Fibroblast of lung (primary cell): ENCODE measurements at regions not wholly inside any gene's neighbourhood (a gene's known extent, or its start where the extent isn't known, plus 50 kb on each side); places are given as distances from the start of the nearest gene placed in this dataset.

ENCODE experiments used
- DNase-seq, 2 donors: peaks; one replicate each; pipeline versions ENCODE4 v3.0.0 to v3.0.0-alpha.2; 2010; ENCODE audit warnings: low read depth in 2 of 2
- H2AFZ ChIP-seq: 2 replicates; pipeline ENCODE4 v1.5.1; 2012; ENCODE audit warnings: low read length, control low read depth, inconsistent platforms
- H3K27ac ChIP-seq: 2 replicates; pipeline ENCODE4 v1.5.1; 2011; ENCODE audit warnings: low read length, control low read depth; ENCODE audit not compliant: insufficient read depth
- H3K27me3 ChIP-seq: 2 replicates; pipeline ENCODE4 v1.5.1; 2011; ENCODE audit warnings: mild to moderate bottlenecking, low read length; ENCODE audit not compliant: control insufficient read depth, insufficient read depth
- H3K36me3 ChIP-seq: 2 replicates; pipeline ENCODE4 v1.5.1; 2011; ENCODE audit warnings: low read length; ENCODE audit not compliant: control insufficient read depth, insufficient read depth
- H3K4me1 ChIP-seq: 2 replicates; pipeline ENCODE4 v1.5.1; 2011; ENCODE audit warnings: low read length; ENCODE audit not compliant: control insufficient read depth, insufficient read depth; ENCODE audit errors: extremely low read depth
- H3K4me2 ChIP-seq: 2 replicates; pipeline ENCODE4 v1.5.1; 2011; ENCODE audit warnings: low read length, control low read depth; ENCODE audit not compliant: insufficient read depth; ENCODE audit errors: extremely low read depth
- H3K4me3 ChIP-seq, 4 experiments: fragments of 200-600 bp in 1 of 4; sonication (generic) in 1 of 4; replicated peaks in 1 of 4; 2 replicates each; pipeline ENCODE4 v1.5.1; 2011 to 2016; ENCODE audit warnings: low read length in 4 of 4, low read depth in 3 of 4, mild to moderate bottlenecking in 3 of 4, control low read depth in 2 of 4, inconsistent platforms in 1 of 4, mixed read lengths in 1 of 4; ENCODE audit not compliant: insufficient read depth in 1 of 4; ENCODE audit errors: control extremely low read depth in 1 of 4
- H3K79me2 ChIP-seq: 2 replicates; pipeline ENCODE4 v1.5.1; 2012; ENCODE audit warnings: mild to moderate bottlenecking, low read length, inconsistent platforms; ENCODE audit not compliant: control insufficient read depth, insufficient read depth
- H3K9ac ChIP-seq: 2 replicates; pipeline ENCODE4 v1.5.1; 2011; ENCODE audit warnings: mild to moderate bottlenecking, low read length, control low read depth; ENCODE audit not compliant: insufficient read depth
- H3K9me3 ChIP-seq: 2 replicates; pipeline ENCODE4 v1.5.1; 2012; ENCODE audit warnings: low read depth, low read length; ENCODE audit not compliant: control insufficient read depth, insufficient read depth
- H4K20me1 ChIP-seq: 2 replicates; pipeline ENCODE4 v1.5.1; 2011; ENCODE audit warnings: low read length; ENCODE audit not compliant: control insufficient read depth, insufficient read depth; ENCODE audit errors: extremely low read depth
- EZH2 ChIP-seq: IDR thresholded peaks from 2 replicates; pipeline ENCODE4 v1.5.1; 2012; ENCODE audit warnings: low read length, control low read depth, mild to moderate bottlenecking; ENCODE audit errors: missing control alignments
- TF ChIP-seq, protein P1 (sequence below), 2 donors: IDR thresholded peaks in 1 of 2; conservative IDR thresholded peaks in 1 of 2; 1 replicate in 1 of 2; 2 replicates in 1 of 2; pipeline ENCODE4 v1.5.1; 2011 to 2012; ENCODE audit warnings: low read length in 2 of 2, control low read depth in 1 of 2, inconsistent platforms in 1 of 2, low read depth in 1 of 2, mild to moderate bottlenecking in 1 of 2

DNA sequence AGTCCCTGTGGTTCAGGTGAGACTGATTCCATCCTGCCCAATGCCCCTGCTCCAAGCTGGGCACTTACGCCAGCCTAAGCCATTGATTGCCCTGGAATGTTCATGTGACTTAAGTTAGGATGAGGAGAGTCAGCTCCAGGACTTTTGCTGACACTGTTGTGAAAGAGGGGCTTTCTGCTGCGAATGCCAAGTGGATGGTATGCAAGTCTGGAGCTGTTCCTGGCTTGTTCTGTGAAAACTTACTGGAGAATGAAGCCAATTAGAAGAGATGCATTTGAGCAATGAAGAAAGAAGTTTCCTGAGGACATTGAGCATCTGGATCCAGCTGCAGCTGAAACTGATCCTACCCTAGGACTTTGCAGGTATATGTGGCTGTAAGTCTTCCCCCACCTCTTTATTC is 61.2 kb upstream of the ZFR start:
- Histone ChIP-seq H3K27ac (peak overlapping the region; percentile 57), H3K4me2 (peak overlapping the region; percentile 78), H4K20me1 (no peaks in the 10 kb centered on the region), H3K4me3 (peak overlapping the region in 2 of 4 experiments; percentile 25 to 37), H3K36me3 (no peaks in the 10 kb centered on the region), H3K4me1 (peaks cover 31% of the 10 kb centered on the region), H2AFZ (no peak overlapping the region), H3K9me3 (no peaks in the 10 kb centered on the region), H3K79me2 (no peaks in the 10 kb centered on the region), H3K27me3 (no peaks in the 10 kb centered on the region), H3K9ac (no peak overlapping the region)
- DNase-seq, result peak; percentile 65 to 88
- TF ChIP-seq EZH2, result no peak
- TF ChIP-seq, protein P1, sequence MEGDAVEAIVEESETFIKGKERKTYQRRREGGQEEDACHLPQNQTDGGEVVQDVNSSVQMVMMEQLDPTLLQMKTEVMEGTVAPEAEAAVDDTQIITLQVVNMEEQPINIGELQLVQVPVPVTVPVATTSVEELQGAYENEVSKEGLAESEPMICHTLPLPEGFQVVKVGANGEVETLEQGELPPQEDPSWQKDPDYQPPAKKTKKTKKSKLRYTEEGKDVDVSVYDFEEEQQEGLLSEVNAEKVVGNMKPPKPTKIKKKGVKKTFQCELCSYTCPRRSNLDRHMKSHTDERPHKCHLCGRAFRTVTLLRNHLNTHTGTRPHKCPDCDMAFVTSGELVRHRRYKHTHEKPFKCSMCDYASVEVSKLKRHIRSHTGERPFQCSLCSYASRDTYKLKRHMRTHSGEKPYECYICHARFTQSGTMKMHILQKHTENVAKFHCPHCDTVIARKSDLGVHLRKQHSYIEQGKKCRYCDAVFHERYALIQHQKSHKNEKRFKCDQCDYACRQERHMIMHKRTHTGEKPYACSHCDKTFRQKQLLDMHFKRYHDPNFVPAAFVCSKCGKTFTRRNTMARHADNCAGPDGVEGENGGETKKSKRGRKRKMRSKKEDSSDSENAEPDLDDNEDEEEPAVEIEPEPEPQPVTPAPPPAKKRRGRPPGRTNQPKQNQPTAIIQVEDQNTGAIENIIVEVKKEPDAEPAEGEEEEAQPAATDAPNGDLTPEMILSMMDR (conservative IDR thresholded peaks at IDR 0.05 in 1 of 2, IDR thresholded peaks at IDR 0.05 in 1 of 2; ENCODE audit: low read depth in 1 of 2, low read length in 2 of 2), result peak in 1 of 2 donors; percentile 5

DNA sequence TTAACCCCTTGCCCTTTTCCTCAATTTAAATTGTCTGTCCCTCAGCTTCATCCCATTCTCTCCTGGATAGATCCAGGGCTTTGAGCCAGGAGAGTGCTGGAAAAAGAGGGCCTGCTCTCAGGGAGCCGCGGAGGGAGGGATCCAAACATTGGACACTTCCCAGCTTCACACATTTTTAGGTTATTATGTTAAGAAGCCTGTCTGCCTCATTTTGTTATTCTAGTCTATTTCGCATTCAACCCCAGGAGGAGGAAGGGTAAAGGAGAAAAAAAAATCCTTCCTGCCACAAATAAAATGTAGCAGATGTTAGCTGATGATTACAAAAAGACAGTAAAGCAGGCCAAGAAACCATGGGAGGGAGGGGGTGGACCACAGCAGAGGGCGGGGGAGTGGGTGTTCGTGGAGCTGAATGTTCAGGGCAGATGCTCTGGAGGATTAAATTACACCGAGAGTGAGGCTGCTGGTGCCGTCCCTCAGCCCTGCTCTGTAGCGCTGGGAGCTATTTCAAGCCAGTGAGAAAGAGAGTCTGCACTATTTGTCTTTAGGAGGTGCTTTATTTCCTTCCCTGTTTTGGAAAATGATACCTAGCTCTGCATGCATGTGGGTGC is 60.6 kb upstream of the ZFR start:
- Histone ChIP-seq H2AFZ (no peak overlapping the region), H3K4me2 (peak overlapping the region; percentile 78), H4K20me1 (no peaks in the 10 kb centered on the region), H3K79me2 (no peaks in the 10 kb centered on the region), H3K4me1 (peaks cover 31% of the 10 kb centered on the region), H3K4me3 (peak overlapping the region in 2 of 4 experiments; percentile 25 to 37), H3K27me3 (no peaks in the 10 kb centered on the region), H3K36me3 (no peaks in the 10 kb centered on the region), H3K9me3 (no peaks in the 10 kb centered on the region), H3K9ac (peak overlapping the region; percentile 11), H3K27ac (peak overlapping the region; percentile 57)
- DNase-seq, result peak; percentile 94 to 98
- TF ChIP-seq EZH2, result no peak
- TF ChIP-seq, protein P1 (conservative IDR thresholded peaks at IDR 0.05 in 1 of 2, IDR thresholded peaks at IDR 0.05 in 1 of 2; ENCODE audit: low read depth in 1 of 2, low read length in 2 of 2), result no peak

DNA sequence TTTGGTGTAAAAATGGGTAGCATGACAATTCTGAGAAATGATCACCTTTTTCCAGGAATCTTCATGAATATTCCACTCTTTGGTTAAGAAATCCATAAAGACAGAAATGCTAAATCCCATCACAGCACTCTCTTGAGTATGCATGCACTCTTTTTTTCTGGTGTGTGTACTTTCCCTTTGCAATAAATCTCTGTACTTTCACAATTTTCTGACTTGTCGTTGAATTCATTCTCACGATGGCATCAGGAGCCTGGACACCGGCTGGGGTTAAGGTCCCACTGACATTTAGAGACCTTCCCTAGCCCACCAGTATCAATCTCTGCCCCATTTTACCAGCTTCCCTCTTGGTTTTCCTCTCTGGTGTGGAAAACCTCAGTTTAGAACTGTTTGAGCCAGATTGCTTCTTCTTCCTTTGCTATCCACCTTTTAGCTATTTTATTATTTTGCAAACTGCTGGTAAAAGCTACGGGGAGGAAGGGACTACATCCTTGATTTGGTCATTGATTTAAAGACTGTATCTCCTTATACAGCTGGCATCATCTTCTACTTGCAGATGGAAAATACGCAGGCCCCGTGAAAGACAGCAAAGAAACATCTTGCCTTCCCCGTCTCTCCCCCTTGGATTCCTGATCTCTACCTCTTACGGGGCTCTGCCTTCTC is 59.9 kb upstream of the ZFR start:
- peak in 1 of 2 donors; percentile 13 for DNase-seq
- no peaks in the 10 kb centered on the region for H3K27me3 ChIP-seq
- no peaks in the 10 kb centered on the region for H3K36me3 ChIP-seq
- no peak overlapping the region for H2AFZ ChIP-seq
- no peaks in the 10 kb centered on the region for H4K20me1 ChIP-seq
- H3K9ac ChIP-seq, result no peak overlapping the region
- peak overlapping the region; percentile 65 for H3K4me2 ChIP-seq
- no peak overlapping the region for H3K27ac ChIP-seq
- no peaks in the 10 kb centered on the region for H3K9me3 ChIP-seq
- peaks cover 31% of the 10 kb centered on the region for H3K4me1 ChIP-seq
- H3K4me3 ChIP-seq, result peak overlapping the region in 2 of 4 experiments; percentile 5 to 19
- no peaks in the 10 kb centered on the region for H3K79me2 ChIP-seq
- no peak for TF ChIP-seq EZH2
- TF ChIP-seq, protein P1 (conservative IDR thresholded peaks at IDR 0.05 in 1 of 2, IDR thresholded peaks at IDR 0.05 in 1 of 2; ENCODE audit: low read depth in 1 of 2, low read length in 2 of 2), result no peak
